ENCODE measurements at regions not wholly inside any gene's neighbourhood (a gene's known extent, or its start where the extent isn't known, plus 50 kb on each side); places are given as distances from the start of the nearest gene placed in this dataset.

GRCh38 chr9:13396418-13396817 is 116.9 kb upstream of the MPDZ start:
- TF ChIP-seq, protein P1, sequence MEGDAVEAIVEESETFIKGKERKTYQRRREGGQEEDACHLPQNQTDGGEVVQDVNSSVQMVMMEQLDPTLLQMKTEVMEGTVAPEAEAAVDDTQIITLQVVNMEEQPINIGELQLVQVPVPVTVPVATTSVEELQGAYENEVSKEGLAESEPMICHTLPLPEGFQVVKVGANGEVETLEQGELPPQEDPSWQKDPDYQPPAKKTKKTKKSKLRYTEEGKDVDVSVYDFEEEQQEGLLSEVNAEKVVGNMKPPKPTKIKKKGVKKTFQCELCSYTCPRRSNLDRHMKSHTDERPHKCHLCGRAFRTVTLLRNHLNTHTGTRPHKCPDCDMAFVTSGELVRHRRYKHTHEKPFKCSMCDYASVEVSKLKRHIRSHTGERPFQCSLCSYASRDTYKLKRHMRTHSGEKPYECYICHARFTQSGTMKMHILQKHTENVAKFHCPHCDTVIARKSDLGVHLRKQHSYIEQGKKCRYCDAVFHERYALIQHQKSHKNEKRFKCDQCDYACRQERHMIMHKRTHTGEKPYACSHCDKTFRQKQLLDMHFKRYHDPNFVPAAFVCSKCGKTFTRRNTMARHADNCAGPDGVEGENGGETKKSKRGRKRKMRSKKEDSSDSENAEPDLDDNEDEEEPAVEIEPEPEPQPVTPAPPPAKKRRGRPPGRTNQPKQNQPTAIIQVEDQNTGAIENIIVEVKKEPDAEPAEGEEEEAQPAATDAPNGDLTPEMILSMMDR (IDR thresholded peaks at IDR 0.05), result no peak
- no peak for TF ChIP-seq POLR2A (IDR thresholded peaks at IDR 0.05)
- no peak for TF ChIP-seq EP300 (IDR thresholded peaks at IDR 0.05)
- TF ChIP-seq POLR2AphosphoS5 (IDR thresholded peaks at IDR 0.05), result no peak
